Karpas-422 (cell line): ENCODE measurements at regions not wholly inside any gene's neighbourhood (a gene's known extent, or its start where the extent isn't known, plus 50 kb on each side); places are given as distances from the start of the nearest gene placed in this dataset.
"Not testable (repeated sequence)": the region's sequence is repeated elsewhere in the genome, so short reads cannot be mapped to it uniquely, and the experiment has no call there.

Experiments
- DNase-seq: peaks from one replicate; pipeline ENCODE4 v3.0.0-alpha.2; 2015
- H2AFZ ChIP-seq: fragments of 200-600 bp; sonication (generic); 2 replicates; pipeline ENCODE4 v1.6.1; 2014; ENCODE audit warnings: antibody characterized with exemption, low read length, mixed read lengths
- H3K27ac ChIP-seq: fragments of 200-600 bp; sonication (generic); 2 replicates; pipeline ENCODE4 v1.5.1; 2014; ENCODE audit warnings: mild to moderate bottlenecking, low read length, moderate library complexity
- H3K27me3 ChIP-seq: fragments of 200-600 bp; sonication (generic); 2 replicates; pipeline ENCODE4 v1.6.1; 2014; ENCODE audit warnings: low read length, mixed read lengths
- H3K36me3 ChIP-seq: fragments of 200-600 bp; sonication (generic); 2 replicates; pipeline ENCODE4 v1.6.1; 2014; ENCODE audit warnings: low read length, mixed read lengths; ENCODE audit not compliant: insufficient read depth
- H3K4me1 ChIP-seq: fragments of 200-600 bp; sonication (generic); 2 replicates; pipeline ENCODE4 v1.6.1; 2014; ENCODE audit warnings: mild to moderate bottlenecking, low read length, mixed read lengths
- H3K4me2 ChIP-seq: fragments of 200-600 bp; sonication (generic); 2 replicates; pipeline ENCODE4 v1.6.1; 2014; ENCODE audit warnings: low read length, low read depth, mild to moderate bottlenecking; ENCODE audit not compliant: poor library complexity, severe bottlenecking
- H3K4me3 ChIP-seq: fragments of 200-600 bp; sonication (generic); 2 replicates; pipeline ENCODE4 v1.5.1; 2014; ENCODE audit warnings: mild to moderate bottlenecking, antibody characterized with exemption, low read length, mixed read lengths
- H3K79me2 ChIP-seq: fragments of 200-600 bp; sonication (generic); 2 replicates; pipeline ENCODE4 v1.6.1; 2014; ENCODE audit warnings: mild to moderate bottlenecking, low read length, mixed read lengths
- H3K9ac ChIP-seq: fragments of 200-600 bp; sonication (generic); 2 replicates; pipeline ENCODE4 v1.6.0; 2014; ENCODE audit warnings: low read length
- H3K9me2 ChIP-seq: fragments of 200-600 bp; sonication (generic), shearing (Covaris generic); replicated peaks from 2 replicates; pipeline ENCODE4 v1.6.0; 2014; ENCODE audit warnings: mild to moderate bottlenecking, low read length, moderate library complexity; ENCODE audit not compliant: insufficient read depth
- H3K9me3 ChIP-seq: fragments of 300-700, 200-600 bp; sonication (generic); 2 replicates; pipeline ENCODE4 v1.6.1; 2014; ENCODE audit warnings: low read length, mixed read lengths
- H4K20me1 ChIP-seq: fragments of 200-600 bp; sonication (generic); 2 replicates; pipeline ENCODE4 v1.6.1; 2014; ENCODE audit warnings: mild to moderate bottlenecking, antibody characterized with exemption, low read length, low read depth; ENCODE audit not compliant: insufficient read depth

- Histone ChIP-seq H3K79me2 (no peaks in the 10 kb centered on the region), H3K4me1 (peaks cover 28% of the 10 kb centered on the region), H3K4me3 (no peak overlapping the region), H3K27me3 (0 out of 2 replicates have a peak, but pooled peaks cover 4% of the 10 kb centered on the region), H3K27ac (no peak overlapping the region), H2AFZ (no peak overlapping the region), H3K36me3 (no peaks in the 10 kb centered on the region), H3K4me2 (no peak overlapping the region), H3K9me3 (no peaks in the 10 kb centered on the region), H3K9me2 (no peaks in the 10 kb centered on the region), H3K9ac (no peak overlapping the region), H4K20me1 (no peaks in the 10 kb centered on the region)
- no peak for DNase-seq
Measured at GRCh38 chr20:1800180-1800579, 95.0 kb upstream of the SIRPA start.

- not testable (repeated sequence) for DNase-seq, H3K36me3 ChIP-seq, H3K79me2 ChIP-seq, H3K9ac ChIP-seq, H3K9me2 ChIP-seq, H2AFZ ChIP-seq, H4K20me1 ChIP-seq, H3K4me3 ChIP-seq, H3K27ac ChIP-seq, H3K9me3 ChIP-seq, H3K27me3 ChIP-seq, H3K4me2 ChIP-seq
- peaks cover 28% of the 10 kb centered on the region for H3K4me1 ChIP-seq
Measured at GRCh38 chr20:1799746-1800145, 95.5 kb upstream of the SIRPA start.

GRCh38 chr20:1798982-1799381 is 96.2 kb upstream of the SIRPA start:
- H3K9ac ChIP-seq = no peak overlapping the region
- H3K27ac ChIP-seq = no peak overlapping the region
- H3K9me3 ChIP-seq = no peaks in the 10 kb centered on the region
- no peaks in the 10 kb centered on the region for H4K20me1 ChIP-seq
- H3K9me2 ChIP-seq = no peaks in the 10 kb centered on the region
- H2AFZ ChIP-seq = no peak overlapping the region
- H3K4me1 ChIP-seq = peaks cover 21% of the 10 kb centered on the region
- DNase-seq = no peak
- no peaks in the 10 kb centered on the region for H3K36me3 ChIP-seq
- no peaks in the 10 kb centered on the region for H3K79me2 ChIP-seq
- 0 out of 2 replicates have a peak, but pooled peaks cover 4% of the 10 kb centered on the region for H3K27me3 ChIP-seq
- no peak overlapping the region for H3K4me2 ChIP-seq
- H3K4me3 ChIP-seq = no peak overlapping the region

GRCh38 chr20:1793821-1794220 is 101.4 kb upstream of the SIRPA start:
- Histone ChIP-seq H3K9ac (no peak overlapping the region), H3K9me2 (no peaks in the 10 kb centered on the region), H3K36me3 (no peaks in the 10 kb centered on the region), H3K4me3 (no peak overlapping the region), H3K27ac (no peak overlapping the region), H2AFZ (no peak overlapping the region), H3K9me3 (no peaks in the 10 kb centered on the region), H3K4me2 (no peak overlapping the region), H3K27me3 (no peaks in the 10 kb centered on the region), H4K20me1 (no peaks in the 10 kb centered on the region), H3K79me2 (no peaks in the 10 kb centered on the region), H3K4me1 (no peaks in the 10 kb centered on the region)
- no peak for DNase-seq

GRCh38 chr20:1792274-1792673 is 102.9 kb upstream of the SIRPA start:
- Histone ChIP-seq H3K27ac (no peak overlapping the region), H3K36me3 (no peaks in the 10 kb centered on the region), H3K9me2 (no peaks in the 10 kb centered on the region), H3K9me3 (no peaks in the 10 kb centered on the region), H3K4me1 (no peaks in the 10 kb centered on the region), H3K4me2 (no peak overlapping the region), H3K27me3 (no peaks in the 10 kb centered on the region), H3K4me3 (no peak overlapping the region), H3K9ac (no peak overlapping the region), H2AFZ (no peak overlapping the region), H4K20me1 (no peaks in the 10 kb centered on the region), H3K79me2 (no peaks in the 10 kb centered on the region)
- no peak for DNase-seq

- H3K36me3 ChIP-seq = no peaks in the 10 kb centered on the region
- H3K27ac ChIP-seq = no peak overlapping the region
- no peaks in the 10 kb centered on the region for H3K27me3 ChIP-seq
- DNase-seq = no peak
- H4K20me1 ChIP-seq = no peaks in the 10 kb centered on the region
- no peaks in the 10 kb centered on the region for H3K4me1 ChIP-seq
- no peaks in the 10 kb centered on the region for H3K9me2 ChIP-seq
- no peaks in the 10 kb centered on the region for H3K9me3 ChIP-seq
- H3K9ac ChIP-seq = no peak overlapping the region
- no peak overlapping the region for H2AFZ ChIP-seq
- H3K79me2 ChIP-seq = no peaks in the 10 kb centered on the region
- H3K4me3 ChIP-seq = no peak overlapping the region
- H3K4me2 ChIP-seq = no peak overlapping the region
Measured at GRCh38 chr20:1790386-1790785, 104.8 kb upstream of the SIRPA start.

- Histone ChIP-seq H3K4me1 (no peaks in the 10 kb centered on the region), H3K4me2 (no peak overlapping the region), H3K9me3 (no peaks in the 10 kb centered on the region), H2AFZ (no peak overlapping the region), H3K4me3 (no peak overlapping the region), H3K27me3 (no peaks in the 10 kb centered on the region), H3K9me2 (no peaks in the 10 kb centered on the region), H4K20me1 (no peaks in the 10 kb centered on the region), H3K9ac (no peak overlapping the region), H3K79me2 (no peaks in the 10 kb centered on the region), H3K27ac (no peak overlapping the region), H3K36me3 (no peaks in the 10 kb centered on the region)
- DNase-seq = no peak
Measured at GRCh38 chr20:1788044-1788443, 107.2 kb upstream of the SIRPA start.

GRCh38 chr20:1786486-1786885 is 108.7 kb upstream of the SIRPA start:
- Histone ChIP-seq H3K4me1 (no peaks in the 10 kb centered on the region), H3K79me2 (no peaks in the 10 kb centered on the region), H2AFZ (no peak overlapping the region), H3K4me3 (no peak overlapping the region), H3K9me2 (no peaks in the 10 kb centered on the region), H3K36me3 (no peaks in the 10 kb centered on the region), H3K27ac (no peak overlapping the region), H3K4me2 (no peak overlapping the region), H3K27me3 (no peaks in the 10 kb centered on the region), H3K9me3 (no peaks in the 10 kb centered on the region), H4K20me1 (no peaks in the 10 kb centered on the region), H3K9ac (no peak overlapping the region)
- DNase-seq = no peak

- no peaks in the 10 kb centered on the region for H3K9me2 ChIP-seq
- no peaks in the 10 kb centered on the region for H3K27me3 ChIP-seq
- H3K4me3 ChIP-seq = no peak overlapping the region
- H3K27ac ChIP-seq = no peak overlapping the region
- H3K4me1 ChIP-seq = no peaks in the 10 kb centered on the region
- H3K36me3 ChIP-seq = no peaks in the 10 kb centered on the region
- DNase-seq = no peak
- H3K4me2 ChIP-seq = no peak overlapping the region
- H4K20me1 ChIP-seq = no peaks in the 10 kb centered on the region
- no peak overlapping the region for H2AFZ ChIP-seq
- H3K79me2 ChIP-seq = no peaks in the 10 kb centered on the region
- no peaks in the 10 kb centered on the region for H3K9me3 ChIP-seq
- H3K9ac ChIP-seq = no peak overlapping the region
Measured at GRCh38 chr20:1784586-1784985, 110.6 kb upstream of the SIRPA start.
